AG09319 (cell line): ENCODE measurements at regions not wholly inside any gene's neighbourhood (a gene's known extent, or its start where the extent isn't known, plus 50 kb on each side); places are given as distances from the start of the nearest gene placed in this dataset.
"Not testable (repeated sequence)": the region's sequence is repeated elsewhere in the genome, so short reads cannot be mapped to it uniquely, and the experiment has no call there.

ENCODE experiments used
- DNase-seq: peaks from one replicate; pipeline ENCODE4 v3.0.0-alpha.2; 2010; ENCODE audit warnings: low read depth; ENCODE audit errors: extremely low read depth
- TF ChIP-seq, protein P1 (sequence below): IDR thresholded peaks from 2 replicates; pipeline ENCODE4 v1.5.1; 2011; ENCODE audit warnings: low read depth, mild to moderate bottlenecking, inconsistent platforms, low read length, moderate library complexity

- DNase-seq = no peak
- TF ChIP-seq, protein P1, sequence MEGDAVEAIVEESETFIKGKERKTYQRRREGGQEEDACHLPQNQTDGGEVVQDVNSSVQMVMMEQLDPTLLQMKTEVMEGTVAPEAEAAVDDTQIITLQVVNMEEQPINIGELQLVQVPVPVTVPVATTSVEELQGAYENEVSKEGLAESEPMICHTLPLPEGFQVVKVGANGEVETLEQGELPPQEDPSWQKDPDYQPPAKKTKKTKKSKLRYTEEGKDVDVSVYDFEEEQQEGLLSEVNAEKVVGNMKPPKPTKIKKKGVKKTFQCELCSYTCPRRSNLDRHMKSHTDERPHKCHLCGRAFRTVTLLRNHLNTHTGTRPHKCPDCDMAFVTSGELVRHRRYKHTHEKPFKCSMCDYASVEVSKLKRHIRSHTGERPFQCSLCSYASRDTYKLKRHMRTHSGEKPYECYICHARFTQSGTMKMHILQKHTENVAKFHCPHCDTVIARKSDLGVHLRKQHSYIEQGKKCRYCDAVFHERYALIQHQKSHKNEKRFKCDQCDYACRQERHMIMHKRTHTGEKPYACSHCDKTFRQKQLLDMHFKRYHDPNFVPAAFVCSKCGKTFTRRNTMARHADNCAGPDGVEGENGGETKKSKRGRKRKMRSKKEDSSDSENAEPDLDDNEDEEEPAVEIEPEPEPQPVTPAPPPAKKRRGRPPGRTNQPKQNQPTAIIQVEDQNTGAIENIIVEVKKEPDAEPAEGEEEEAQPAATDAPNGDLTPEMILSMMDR = no peak
Observed at GRCh38 chr21:27555996-27556395, 589.1 kb upstream of the ADAMTS5 start.

GRCh38 chr21:27550287-27550686 is 583.4 kb upstream of the ADAMTS5 start:
- no peak for DNase-seq
- TF ChIP-seq, protein P1 = no peak

DNA sequence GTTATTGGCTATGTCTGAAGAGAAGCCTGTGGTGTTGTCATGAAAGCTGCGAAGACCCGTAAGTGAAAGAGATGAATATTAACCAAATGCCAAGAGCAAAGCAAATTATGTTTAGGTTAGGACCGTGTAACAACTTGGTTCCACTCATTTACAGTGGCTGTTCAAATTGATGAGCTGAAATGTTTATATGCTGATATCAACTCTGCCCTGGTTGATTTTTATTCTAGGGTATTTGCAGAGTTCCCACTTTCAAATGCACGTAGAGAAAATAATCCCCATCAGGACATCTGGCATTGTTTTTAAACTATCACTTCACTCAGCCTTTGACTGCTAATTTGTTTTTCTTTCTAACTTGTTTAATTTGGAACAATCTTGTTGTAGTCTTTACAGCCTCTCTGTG is 581.6 kb upstream of the ADAMTS5 start:
- no peak for DNase-seq

DNA sequence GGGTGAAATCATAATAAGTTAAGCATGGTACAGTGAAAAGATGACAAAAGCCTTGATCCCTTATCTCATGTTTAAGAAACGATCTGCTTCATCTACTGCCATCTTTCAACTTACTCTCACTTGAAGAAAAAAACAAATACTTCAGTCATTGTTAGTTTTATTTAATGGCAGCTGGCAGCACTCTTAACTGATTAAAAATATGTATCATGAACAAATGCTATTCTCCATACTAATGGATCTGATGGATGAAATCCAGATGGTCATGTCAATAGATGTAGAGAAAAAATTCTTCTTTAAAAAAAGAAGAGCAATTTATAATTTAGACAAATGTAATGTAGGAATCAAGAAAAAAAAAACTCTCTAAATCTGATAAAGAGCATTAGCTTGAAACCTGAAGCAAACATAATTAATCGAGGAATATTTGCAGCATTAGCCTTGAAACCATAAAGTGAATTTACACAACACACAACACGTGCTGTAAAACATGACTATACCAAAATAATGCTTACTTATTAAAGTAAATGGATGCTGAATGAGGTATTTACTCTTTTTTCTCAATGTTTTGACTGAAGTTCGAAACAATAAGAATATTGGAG is 579.0 kb upstream of the ADAMTS5 start:
- TF ChIP-seq, protein P1 = no peak
- no peak for DNase-seq

More for the DNA sequence above, 581.6 kb upstream of the ADAMTS5 start:
- TF ChIP-seq, protein P1 = no peak

DNA sequence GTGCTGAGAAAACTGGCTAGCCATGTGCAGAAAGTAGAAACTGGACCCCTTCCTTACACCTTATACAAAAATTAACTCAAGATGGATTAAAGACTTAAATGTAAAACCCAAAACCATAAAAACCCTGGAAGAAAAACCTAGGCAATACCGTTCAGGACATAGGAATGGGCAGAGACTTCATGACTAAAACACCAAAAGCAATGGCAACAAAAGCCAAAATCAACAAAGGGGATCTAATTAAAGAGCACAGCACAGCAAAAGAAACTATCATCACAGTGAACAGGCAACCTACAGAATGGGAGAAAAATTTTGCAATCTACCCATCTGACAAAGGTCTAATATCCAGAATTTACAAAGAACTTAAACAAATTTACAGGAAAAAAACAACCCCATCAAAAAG is 575.2 kb upstream of the ADAMTS5 start:
- not testable (repeated sequence) for DNase-seq

GRCh38 chr21:27536319-27536718 is 569.4 kb upstream of the ADAMTS5 start:
- TF ChIP-seq, protein P1 = no peak
- DNase-seq = no peak

GRCh38 chr21:27535188-27535587 is 568.3 kb upstream of the ADAMTS5 start:
- DNase-seq = no peak
- TF ChIP-seq, protein P1 = no peak

- no peak for DNase-seq
- TF ChIP-seq, protein P1 = no peak
Observed at GRCh38 chr21:27534206-27534605, 567.3 kb upstream of the ADAMTS5 start.
